MM.1S (cell line): ENCODE measurements at regions not wholly inside any gene's neighbourhood (a gene's known extent, or its start where the extent isn't known, plus 50 kb on each side); places are given as distances from the start of the nearest gene placed in this dataset.

Source experiments
- DNase-seq: peaks from one replicate; pipeline ENCODE4 v3.0.0-alpha.2; 2015
- H2AFZ ChIP-seq: fragments of 300-600 bp; sonication (generic); 2 replicates; pipeline ENCODE4 v1.6.0; 2016; ENCODE audit warnings: antibody characterized with exemption, low read length
- H3F3A ChIP-seq: fragments of 300-600 bp; sonication (generic); 2 replicates; pipeline ENCODE4 v1.6.1; 2016; ENCODE audit warnings: mild to moderate bottlenecking, antibody characterized with exemption, low read length, moderate library complexity, mixed read lengths; ENCODE audit not compliant: insufficient read depth
- H3K27ac ChIP-seq: fragments of 300-600 bp; sonication (generic); 2 replicates; pipeline ENCODE4 v1.5.1; 2016; ENCODE audit warnings: mild to moderate bottlenecking, low read length
- H3K27me3 ChIP-seq: fragments of 300-600 bp; sonication (generic); replicated peaks from 2 replicates; pipeline ENCODE4 v1.6.0; 2016; ENCODE audit warnings: low read length; ENCODE audit not compliant: insufficient read depth
- H3K36me3 ChIP-seq: fragments of 300-600 bp; sonication (generic); replicated peaks from 2 replicates; pipeline ENCODE4 v1.6.1; 2016; ENCODE audit warnings: mild to moderate bottlenecking, low read length, mixed read lengths; ENCODE audit not compliant: insufficient read depth
- H3K4me1 ChIP-seq: fragments of 300-600 bp; sonication (generic); 2 replicates; pipeline ENCODE4 v1.6.1; 2016; ENCODE audit warnings: low read length, mixed read lengths
- H3K4me2 ChIP-seq: fragments of 300-600 bp; sonication (generic); 2 replicates; pipeline ENCODE4 v1.6.0; 2016; ENCODE audit warnings: low read depth, low read length
- H3K4me3 ChIP-seq: fragments of 300-600 bp; sonication (generic); 2 replicates; pipeline ENCODE4 v1.5.1; 2016; ENCODE audit warnings: low read length, mixed read lengths
- H3K79me2 ChIP-seq: fragments of 300-600 bp; sonication (generic); 2 replicates; pipeline ENCODE4 v1.6.1; 2016; ENCODE audit warnings: mixed run types, low read length, mixed read lengths
- H3K9ac ChIP-seq: fragments of 300-600 bp; sonication (generic); 2 replicates; pipeline ENCODE4 v1.6.1; 2016; ENCODE audit warnings: low read length, mixed read lengths
- H3K9me2 ChIP-seq: fragments of 300-600 bp; sonication (generic); replicated peaks from 2 replicates; pipeline ENCODE4 v1.6.1; 2016; ENCODE audit warnings: mild to moderate bottlenecking, low read length, mixed read lengths; ENCODE audit not compliant: insufficient read depth
- H3K9me3 ChIP-seq: fragments of 300-600 bp; sonication (generic); replicated peaks from 2 replicates; pipeline ENCODE4 v1.6.1; 2016; ENCODE audit warnings: mild to moderate bottlenecking, low read length, mixed read lengths; ENCODE audit not compliant: insufficient read depth
- H4K20me1 ChIP-seq: fragments of 300-600 bp; sonication (generic); 2 replicates; pipeline ENCODE4 v1.6.1; 2016; ENCODE audit warnings: mild to moderate bottlenecking, low read length, moderate library complexity, mixed read lengths; ENCODE audit not compliant: insufficient read depth
- EZH2 ChIP-seq: fragments of 300-600 bp; sonication (generic); optimal IDR thresholded peaks from 2 replicates; pipeline ENCODE3; 2017; ENCODE audit warnings: low read depth, mild to moderate bottlenecking, antibody characterized with exemption, low read length, mixed read lengths
- EZH2phosphoT487 ChIP-seq: fragments of 300-600 bp; sonication (generic); IDR thresholded peaks from 2 replicates; pipeline ENCODE4 v1.6.1; 2018; ENCODE audit warnings: antibody characterized with exemption, low read length
- TF ChIP-seq, protein P1 (sequence below): fragments of 300-600 bp; sonication (generic); IDR thresholded peaks from 2 replicates; pipeline ENCODE4 v1.5.1; 2016; ENCODE audit warnings: antibody characterized with exemption, low read length, mixed read lengths

- H3K4me2 ChIP-seq: no peak overlapping the region
- H3K27ac ChIP-seq: no peak overlapping the region
- TF ChIP-seq, protein P1, sequence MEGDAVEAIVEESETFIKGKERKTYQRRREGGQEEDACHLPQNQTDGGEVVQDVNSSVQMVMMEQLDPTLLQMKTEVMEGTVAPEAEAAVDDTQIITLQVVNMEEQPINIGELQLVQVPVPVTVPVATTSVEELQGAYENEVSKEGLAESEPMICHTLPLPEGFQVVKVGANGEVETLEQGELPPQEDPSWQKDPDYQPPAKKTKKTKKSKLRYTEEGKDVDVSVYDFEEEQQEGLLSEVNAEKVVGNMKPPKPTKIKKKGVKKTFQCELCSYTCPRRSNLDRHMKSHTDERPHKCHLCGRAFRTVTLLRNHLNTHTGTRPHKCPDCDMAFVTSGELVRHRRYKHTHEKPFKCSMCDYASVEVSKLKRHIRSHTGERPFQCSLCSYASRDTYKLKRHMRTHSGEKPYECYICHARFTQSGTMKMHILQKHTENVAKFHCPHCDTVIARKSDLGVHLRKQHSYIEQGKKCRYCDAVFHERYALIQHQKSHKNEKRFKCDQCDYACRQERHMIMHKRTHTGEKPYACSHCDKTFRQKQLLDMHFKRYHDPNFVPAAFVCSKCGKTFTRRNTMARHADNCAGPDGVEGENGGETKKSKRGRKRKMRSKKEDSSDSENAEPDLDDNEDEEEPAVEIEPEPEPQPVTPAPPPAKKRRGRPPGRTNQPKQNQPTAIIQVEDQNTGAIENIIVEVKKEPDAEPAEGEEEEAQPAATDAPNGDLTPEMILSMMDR: no peak
- TF ChIP-seq EZH2phosphoT487 (no peak), EZH2 (no peak)
- no peaks in the 10 kb centered on the region for H3K9me3 ChIP-seq
- no peak overlapping the region for H2AFZ ChIP-seq
- H4K20me1 ChIP-seq: no peaks in the 10 kb centered on the region
- no peaks in the 10 kb centered on the region for H3K36me3 ChIP-seq
- H3K27me3 ChIP-seq: no peaks in the 10 kb centered on the region
- H3K9ac ChIP-seq: no peak overlapping the region
- DNase-seq: no peak
- no peaks in the 10 kb centered on the region for H3F3A ChIP-seq
- H3K4me1 ChIP-seq: no peaks in the 10 kb centered on the region
- H3K4me3 ChIP-seq: no peak overlapping the region
- no peaks in the 10 kb centered on the region for H3K79me2 ChIP-seq
- no peaks in the 10 kb centered on the region for H3K9me2 ChIP-seq
Measured at GRCh38 chr4:19693936-19694570, 557.7 kb upstream of the SLIT2 start.

- H3F3A ChIP-seq: no peaks in the 10 kb centered on the region
- no peaks in the 10 kb centered on the region for H3K27me3 ChIP-seq
- no peaks in the 10 kb centered on the region for H3K9me3 ChIP-seq
- no peak overlapping the region for H3K9ac ChIP-seq
- H3K4me2 ChIP-seq: no peak overlapping the region
- no peaks in the 10 kb centered on the region for H3K4me1 ChIP-seq
- TF ChIP-seq EZH2phosphoT487 (no peak), EZH2 (no peak)
- TF ChIP-seq, protein P1: no peak
- no peak for DNase-seq
- no peak overlapping the region for H2AFZ ChIP-seq
- H4K20me1 ChIP-seq: no peaks in the 10 kb centered on the region
- no peak overlapping the region for H3K27ac ChIP-seq
- no peaks in the 10 kb centered on the region for H3K36me3 ChIP-seq
- H3K4me3 ChIP-seq: no peak overlapping the region
- no peaks in the 10 kb centered on the region for H3K79me2 ChIP-seq
- no peaks in the 10 kb centered on the region for H3K9me2 ChIP-seq
Measured at GRCh38 chr4:19689511-19689910, 562.2 kb upstream of the SLIT2 start.

- Histone ChIP-seq H3K9me2 (no peaks in the 10 kb centered on the region), H4K20me1 (no peaks in the 10 kb centered on the region), H2AFZ (no peak overlapping the region), H3K4me1 (no peaks in the 10 kb centered on the region), H3K27ac (no peak overlapping the region), H3K79me2 (no peaks in the 10 kb centered on the region), H3K27me3 (no peaks in the 10 kb centered on the region), H3K36me3 (no peaks in the 10 kb centered on the region), H3K9me3 (no peaks in the 10 kb centered on the region), H3F3A (no peaks in the 10 kb centered on the region), H3K4me2 (no peak overlapping the region), H3K9ac (no peak overlapping the region), H3K4me3 (no peak overlapping the region)
- TF ChIP-seq EZH2: no peak
- TF ChIP-seq EZH2phosphoT487: no peak
- TF ChIP-seq, protein P1: no peak
- no peak for DNase-seq
Measured at GRCh38 chr4:19686456-19686855, 565.2 kb upstream of the SLIT2 start.
